Glutamatergic neuron (in vitro differentiated cells): ENCODE measurements at regions not wholly inside any gene's neighbourhood (a gene's known extent, or its start where the extent isn't known, plus 50 kb on each side); places are given as distances from the start of the nearest gene placed in this dataset.

ENCODE experiments used
- DNase-seq: peaks from one replicate; pipeline ENCODE4 v3.0.0; 2022
- H3K27ac Mint-ChIP-seq: one replicate; pipeline ENCODE4 v1.8.0; 2020; ENCODE audit warnings: mild to moderate bottlenecking, mixed read lengths, inconsistent platforms; ENCODE audit not compliant: unreplicated experiment
- H3K27me3 Mint-ChIP-seq: one replicate; pipeline ENCODE4 v1.8.0; 2020; ENCODE audit warnings: mild to moderate bottlenecking, moderate library complexity, mixed read lengths, inconsistent platforms; ENCODE audit not compliant: unreplicated experiment
- H3K36me3 Mint-ChIP-seq: one replicate; pipeline ENCODE4 v1.8.0; 2020; ENCODE audit warnings: mild to moderate bottlenecking, mixed read lengths, inconsistent platforms; ENCODE audit not compliant: unreplicated experiment
- H3K4me1 Mint-ChIP-seq: one replicate; pipeline ENCODE4 v1.8.0; 2020; ENCODE audit warnings: mild to moderate bottlenecking, low read depth, mixed read lengths, inconsistent platforms; ENCODE audit not compliant: unreplicated experiment
- H3K4me3 Mint-ChIP-seq: one replicate; pipeline ENCODE4 v1.8.0; 2020; ENCODE audit warnings: mild to moderate bottlenecking, mixed read lengths, inconsistent platforms; ENCODE audit not compliant: unreplicated experiment
- H3K9me3 Mint-ChIP-seq: one replicate; pipeline ENCODE4 v1.8.0; 2020; ENCODE audit warnings: mild to moderate bottlenecking, moderate library complexity, mixed read lengths, inconsistent platforms; ENCODE audit not compliant: unreplicated experiment
- CTCF ChIP-seq: fragments of 200-600 bp; sonication (generic); IDR thresholded peaks from one replicate; pipeline ENCODE4 v1.5.0; 2021; ENCODE audit not compliant: partially characterized antibody, unreplicated experiment

- Mint-ChIP-seq H3K27me3 (no peaks in the 10 kb centered on the region), H3K36me3 (no peaks in the 10 kb centered on the region), H3K4me1 (no peaks in the 10 kb centered on the region), H3K9me3 (no peaks in the 10 kb centered on the region), H3K4me3 (no peak overlapping the region), H3K27ac (no peak overlapping the region)
- TF ChIP-seq CTCF = no peak
- no peak for DNase-seq
Observed at GRCh38 chr18:39500306-39500705, 1934.7 kb upstream of the CELF4 start.

- Mint-ChIP-seq H3K4me3 (no peak overlapping the region), H3K27me3 (no peaks in the 10 kb centered on the region), H3K36me3 (no peaks in the 10 kb centered on the region), H3K9me3 (no peaks in the 10 kb centered on the region), H3K27ac (no peak overlapping the region), H3K4me1 (no peaks in the 10 kb centered on the region)
- no peak for TF ChIP-seq CTCF
- DNase-seq = no peak
Observed at GRCh38 chr18:39497821-39498220, 1932.2 kb upstream of the CELF4 start.

- H3K9me3 Mint-ChIP-seq = no peaks in the 10 kb centered on the region
- H3K27me3 Mint-ChIP-seq = no peaks in the 10 kb centered on the region
- no peaks in the 10 kb centered on the region for H3K4me1 Mint-ChIP-seq
- no peaks in the 10 kb centered on the region for H3K36me3 Mint-ChIP-seq
- TF ChIP-seq CTCF = no peak
- H3K27ac Mint-ChIP-seq = no peak overlapping the region
- H3K4me3 Mint-ChIP-seq = no peak overlapping the region
- no peak for DNase-seq
Observed at GRCh38 chr18:39496986-39497385, 1931.4 kb upstream of the CELF4 start.

- no peaks in the 10 kb centered on the region for H3K9me3 Mint-ChIP-seq
- H3K36me3 Mint-ChIP-seq = no peaks in the 10 kb centered on the region
- H3K27ac Mint-ChIP-seq = no peak overlapping the region
- H3K27me3 Mint-ChIP-seq = peaks cover under 1% of the 10 kb centered on the region
- TF ChIP-seq CTCF = no peak
- no peak for DNase-seq
- no peak overlapping the region for H3K4me3 Mint-ChIP-seq
- H3K4me1 Mint-ChIP-seq = no peaks in the 10 kb centered on the region
Observed at GRCh38 chr18:39494211-39494896, 1928.8 kb upstream of the CELF4 start.

GRCh38 chr18:39491408-39491807 lies 1925.8 kb upstream of the CELF4 start:
- no peak overlapping the region for H3K4me3 Mint-ChIP-seq
- no peak for TF ChIP-seq CTCF

More at GRCh38 chr18:39491408-39491807, 1925.8 kb upstream of the CELF4 start:
- no peaks in the 10 kb centered on the region for H3K9me3 Mint-ChIP-seq
- peaks cover 6% of the 10 kb centered on the region for H3K4me1 Mint-ChIP-seq
- DNase-seq = no peak
- peaks cover 2% of the 10 kb centered on the region for H3K27me3 Mint-ChIP-seq
- H3K36me3 Mint-ChIP-seq = no peaks in the 10 kb centered on the region
- H3K27ac Mint-ChIP-seq = no peak overlapping the region
